DMS 273 (cell line): ENCODE measurements at regions not wholly inside any gene's neighbourhood (a gene's known extent, or its start where the extent isn't known, plus 50 kb on each side); places are given as distances from the start of the nearest gene placed in this dataset.
A peak's percentile ranks its signal among the peaks of the same experiment; 100 is the strongest.

Source experiments
- DNase-seq: peaks from one replicate; lab custom pipeline; 2025; ENCODE audit not compliant: unreplicated experiment; lab: John Stamatoyannopoulos, UW

- no peak for DNase-seq
Measured at GRCh38 chr3:153957421-153957820, 163.8 kb upstream of the ARHGEF26 start.

- DNase-seq = no peak
Measured at GRCh38 chr3:153958635-153959595, 162.3 kb upstream of the ARHGEF26 start.

GRCh38 chr3:153960458-153961074 is 160.6 kb upstream of the ARHGEF26 start:
- no peak for DNase-seq

- peak; percentile 6 for DNase-seq
Measured at GRCh38 chr3:153961494-153961893, 159.7 kb upstream of the ARHGEF26 start.

GRCh38 chr3:153963012-153963411 is 158.2 kb upstream of the ARHGEF26 start:
- DNase-seq = no peak

- no peak for DNase-seq
Measured at GRCh38 chr3:153967260-153967659, 153.9 kb upstream of the ARHGEF26 start.

- DNase-seq = no peak
Measured at GRCh38 chr3:153970047-153970446, 151.1 kb upstream of the ARHGEF26 start.

GRCh38 chr3:153970741-153971347 is 150.3 kb upstream of the ARHGEF26 start:
- DNase-seq = peak; percentile 37

- DNase-seq = no peak
Measured at GRCh38 chr3:153972862-153973261, 148.3 kb upstream of the ARHGEF26 start.

GRCh38 chr3:153973722-153974265 is 147.4 kb upstream of the ARHGEF26 start:
- no peak for DNase-seq

- DNase-seq = no peak
Measured at GRCh38 chr3:153974614-153975013, 146.6 kb upstream of the ARHGEF26 start.

- no peak for DNase-seq
Measured at GRCh38 chr3:153976891-153977554, 144.2 kb upstream of the ARHGEF26 start.

GRCh38 chr3:153978006-153978405 is 143.2 kb upstream of the ARHGEF26 start:
- DNase-seq = no peak

- DNase-seq = no peak
Measured at GRCh38 chr3:153979418-153980251, 141.6 kb upstream of the ARHGEF26 start.

GRCh38 chr3:153980252-153980590 is 141.0 kb upstream of the ARHGEF26 start:
- DNase-seq = no peak

GRCh38 chr3:153997364-153997763 is 123.8 kb upstream of the ARHGEF26 start:
- peak; percentile 43 for DNase-seq

GRCh38 chr3:154003649-154004048 is 117.5 kb upstream of the ARHGEF26 start:
- DNase-seq = no peak

GRCh38 chr3:154011036-154011435 is 110.2 kb upstream of the ARHGEF26 start:
- DNase-seq = no peak

- DNase-seq = no peak
Measured at GRCh38 chr3:154013736-154014135, 107.5 kb upstream of the ARHGEF26 start.

- DNase-seq = no peak
Measured at GRCh38 chr3:154015307-154015706, 105.9 kb upstream of the ARHGEF26 start.
